Gastrocnemius medialis (tissue), 4 donors: ENCODE measurements at regions not wholly inside any gene's neighbourhood (a gene's known extent, or its start where the extent isn't known, plus 50 kb on each side); places are given as distances from the start of the nearest gene placed in this dataset.

Experiments
- CTCF ChIP-seq, 5 experiments: fragments of 450-650 bp in 3 of 5; fragments of 200-600 bp in 2 of 5; sonication (generic) in 2 of 5; IDR thresholded peaks in 4 of 5; conservative IDR thresholded peaks in 1 of 5; 1 replicate in 4 of 5; 2 replicates in 1 of 5; pipeline ENCODE4 v1.5.1; 2016 to 2019; ENCODE audit warnings: antibody characterized with exemption in 5 of 5, mild to moderate bottlenecking in 3 of 5, moderate library complexity in 3 of 5
- POLR2A ChIP-seq, 2 donors: fragments of 450-650 bp; IDR thresholded peaks; one replicate each; pipeline ENCODE4 v1.6.1; 2017; ENCODE audit warnings: antibody characterized with exemption in 2 of 2, mild to moderate bottlenecking in 2 of 2, moderate library complexity in 2 of 2

- TF ChIP-seq POLR2A (IDR thresholded peaks at IDR 0.05) = no peak
- no peak for TF ChIP-seq CTCF (IDR thresholded peaks at IDR 0.05 in 4 of 5, conservative IDR thresholded peaks at IDR 0.05 in 1 of 5)
Measured at GRCh38 chr11:37788141-37788877, 1190.3 kb upstream of the RAG2 start.
